Astrocyte (in vitro differentiated cells and primary cell): ENCODE measurements at regions not wholly inside any gene's neighbourhood (a gene's known extent, or its start where the extent isn't known, plus 50 kb on each side); places are given as distances from the start of the nearest gene placed in this dataset.

Experiments used
- DNase-seq: peaks from one replicate; pipeline ENCODE4 v3.0.0-alpha.2; 2010; ENCODE audit warnings: low read depth
- FAIRE-seq: peaks from 2 replicates; lab custom pipeline; 2011; peaks lifted over from hg19 to GRCh38; lab: Jason Lieb, UNC
- H2AFZ ChIP-seq: 2 replicates; pipeline ENCODE4 v1.6.0; 2012; ENCODE audit warnings: low read depth, low read length, inconsistent platforms
- H3K27ac ChIP-seq: 2 replicates; pipeline ENCODE4 v1.5.1; 2011; ENCODE audit warnings: low read depth, low read length, inconsistent platforms
- H3K27me3 ChIP-seq: 2 replicates; pipeline ENCODE4 v1.6.0; 2011; ENCODE audit warnings: low read length, inconsistent platforms; ENCODE audit not compliant: insufficient read depth
- H3K36me3 ChIP-seq: 2 replicates; pipeline ENCODE4 v1.5.1; 2011; ENCODE audit warnings: low read length, inconsistent platforms; ENCODE audit not compliant: insufficient read depth
- H3K4me1 ChIP-seq: 2 replicates; pipeline ENCODE4 v1.5.1; 2011; ENCODE audit warnings: low read length, inconsistent platforms; ENCODE audit not compliant: insufficient read depth
- H3K4me2 ChIP-seq: 2 replicates; pipeline ENCODE4 v1.6.0; 2012; ENCODE audit warnings: low read length, inconsistent platforms
- H3K4me3 ChIP-seq: 2 replicates; pipeline ENCODE4 v1.5.1; 2011; ENCODE audit warnings: low read depth, mild to moderate bottlenecking, low read length, inconsistent platforms; ENCODE audit not compliant: insufficient read depth
- H3K79me2 ChIP-seq: 2 replicates; pipeline ENCODE4 v1.6.0; 2012; ENCODE audit warnings: mild to moderate bottlenecking, low read length, inconsistent platforms; ENCODE audit not compliant: insufficient read depth
- H3K9ac ChIP-seq: 2 replicates; pipeline ENCODE4 v1.6.0; 2012; ENCODE audit warnings: mild to moderate bottlenecking, low read length, inconsistent platforms
- H3K9me3 ChIP-seq: 2 replicates; pipeline ENCODE4 v1.5.1; 2012; ENCODE audit warnings: low read depth, mild to moderate bottlenecking, low read length, inconsistent platforms; ENCODE audit not compliant: insufficient read depth
- H4K20me1 ChIP-seq: 2 replicates; pipeline ENCODE4 v1.6.0; 2012; ENCODE audit warnings: low read length, inconsistent platforms; ENCODE audit not compliant: insufficient read depth
- H3K27ac Mint-ChIP-seq: one replicate; pipeline ENCODE4 v1.8.0; 2021; ENCODE audit warnings: mild to moderate bottlenecking, mixed read lengths; ENCODE audit not compliant: unreplicated experiment
- H3K27me3 Mint-ChIP-seq: one replicate; pipeline ENCODE4 v1.8.0; 2021; ENCODE audit warnings: low read depth, mixed read lengths; ENCODE audit not compliant: unreplicated experiment
- H3K36me3 Mint-ChIP-seq: one replicate; pipeline ENCODE4 v1.8.0; 2021; ENCODE audit warnings: low read depth, mixed read lengths; ENCODE audit not compliant: unreplicated experiment
- H3K4me1 Mint-ChIP-seq: one replicate; pipeline ENCODE4 v1.8.0; 2021; ENCODE audit warnings: low read depth, mixed read lengths; ENCODE audit not compliant: unreplicated experiment
- H3K4me3 Mint-ChIP-seq: one replicate; pipeline ENCODE4 v1.8.0; 2021; ENCODE audit warnings: mild to moderate bottlenecking, moderate library complexity, mixed read lengths; ENCODE audit not compliant: unreplicated experiment
- H3K9me3 Mint-ChIP-seq: one replicate; pipeline ENCODE4 v1.8.0; 2021; ENCODE audit warnings: mild to moderate bottlenecking, mixed read lengths; ENCODE audit not compliant: unreplicated experiment
- CTCF ChIP-seq: IDR thresholded peaks from 2 replicates; pipeline ENCODE4 v1.5.1; 2011; ENCODE audit warnings: low read depth, mild to moderate bottlenecking, inconsistent platforms, low read length, moderate library complexity; ENCODE audit not compliant: insufficient read depth
- EZH2 ChIP-seq: IDR thresholded peaks from 2 replicates; pipeline ENCODE4 v1.6.1; 2012; ENCODE audit warnings: mild to moderate bottlenecking, low read length, inconsistent platforms; ENCODE audit not compliant: insufficient read depth

GRCh38 chr2:216761809-216762208, 66.5 kb upstream of the IGFBP5 start:
- no peaks in the 10 kb centered on the region for H3K36me3 Mint-ChIP-seq
- peaks cover 1% of the 10 kb centered on the region for H3K27me3 ChIP-seq
- TF ChIP-seq EZH2 (no peak), CTCF (no peak)
- H3K27me3 Mint-ChIP-seq, result peaks cover 27% of the 10 kb centered on the region
- H3K27ac Mint-ChIP-seq, result no peak overlapping the region
- H2AFZ ChIP-seq, result no peak overlapping the region
- DNase-seq (no peak), FAIRE-seq (no peak)
- H3K27ac ChIP-seq, result no peak overlapping the region
- no peaks in the 10 kb centered on the region for H3K36me3 ChIP-seq
- H3K4me3 Mint-ChIP-seq, result no peak overlapping the region
- H3K9ac ChIP-seq, result no peak overlapping the region
- H3K4me1 Mint-ChIP-seq, result peaks cover 4% of the 10 kb centered on the region
- no peaks in the 10 kb centered on the region for H3K79me2 ChIP-seq
- H3K9me3 Mint-ChIP-seq, result peaks cover 2% of the 10 kb centered on the region
- H4K20me1 ChIP-seq, result no peaks in the 10 kb centered on the region
- H3K4me3 ChIP-seq, result no peak overlapping the region
- no peak overlapping the region for H3K4me2 ChIP-seq
- H3K4me1 ChIP-seq, result peaks cover 4% of the 10 kb centered on the region
- no peaks in the 10 kb centered on the region for H3K9me3 ChIP-seq

GRCh38 chr2:216761133-216761532, 65.8 kb upstream of the IGFBP5 start:
- no peaks in the 10 kb centered on the region for H3K79me2 ChIP-seq

More at GRCh38 chr2:216761133-216761532, 65.8 kb upstream of the IGFBP5 start:
- peaks cover 30% of the 10 kb centered on the region for H3K27me3 Mint-ChIP-seq
- H3K4me2 ChIP-seq, result no peak overlapping the region
- no peak overlapping the region for H2AFZ ChIP-seq
- no peak for FAIRE-seq
- TF ChIP-seq EZH2 (no peak), CTCF (no peak)
- peaks cover 6% of the 10 kb centered on the region for H3K4me1 Mint-ChIP-seq
- H4K20me1 ChIP-seq, result no peaks in the 10 kb centered on the region
- H3K27ac Mint-ChIP-seq, result no peak overlapping the region
- no peak for DNase-seq
- no peaks in the 10 kb centered on the region for H3K36me3 Mint-ChIP-seq
- peaks cover 3% of the 10 kb centered on the region for H3K9me3 Mint-ChIP-seq
- no peak overlapping the region for H3K9ac ChIP-seq
- peaks cover 4% of the 10 kb centered on the region for H3K4me1 ChIP-seq
- no peaks in the 10 kb centered on the region for H3K27me3 ChIP-seq
- no peak overlapping the region for H3K4me3 ChIP-seq
- H3K4me3 Mint-ChIP-seq, result no peak overlapping the region
- H3K27ac ChIP-seq, result no peak overlapping the region
- no peaks in the 10 kb centered on the region for H3K36me3 ChIP-seq
- no peaks in the 10 kb centered on the region for H3K9me3 ChIP-seq
